K562 (cell line): ENCODE measurements at regions not wholly inside any gene's neighbourhood (a gene's known extent, or its start where the extent isn't known, plus 50 kb on each side); places are given as distances from the start of the nearest gene placed in this dataset.

Source experiments
- ATAC-seq: fragments of 200-7000 bp; cut with Tn5 transposase; 3 replicates; pipeline ENCODE4 v1.9.1; 2020; ENCODE audit warnings: moderate library complexity
- BruUV-seq: library from RNA; stranded (reverse); fragments of 400-500 nt; replicated peaks from 2 replicates; lab custom pipeline; 2021; lab: Mats Ljungman, UMichigan
- CTCF ChIA-PET: fragments of 300-600 bp; formaldehyde crosslinking; extraction: SDS; loops from one replicate; lab custom pipeline; 2021; ENCODE audit warnings: low intra/inter-chr PET ratio; lab: Yijun Ruan, JAX
- POLR2A ChIA-PET: fragments of 300-600, 350-650 bp; sonication (Branson Sonifier 250); formaldehyde crosslinking; extraction: SDS; loops from one replicate; lab custom pipeline; 2021; ENCODE audit warnings: antibody characterized with exemption, inconsistent platforms; lab: Yijun Ruan, JAX
- DNase-seq, 4 experiments: peaks; one replicate each; pipeline versions ENCODE4 v3.0.0 to v3.0.0-alpha.2; 2011 to 2018; ENCODE audit warnings: low spot score in 3 of 4, mixed read lengths in 3 of 4; ENCODE audit errors: extremely low read depth in 1 of 4
- FAIRE-seq: peaks from 2 replicates; lab custom pipeline; 2011; peaks lifted over from hg19 to GRCh38; lab: Jason Lieb, UNC
- H2AFZ ChIP-seq: 2 replicates; pipeline ENCODE4 v1.6.0; 2011; ENCODE audit warnings: low read depth, low read length, control low read depth, inconsistent platforms
- H3K27ac ChIP-seq: fragments of 200-600 bp; 3 replicates; pipeline ENCODE4 v1.8.0; 2011; ENCODE audit warnings: low read depth, mild to moderate bottlenecking, control low read depth, inconsistent platforms, low read length, moderate library complexity, mixed read lengths; ENCODE audit errors: extremely low read depth
- H3K27me3 ChIP-seq, 2 experiments: fragments of 300-600 bp in 1 of 2; 2 replicates in 1 of 2; 3 replicates in 1 of 2; pipeline versions ENCODE4 v1.6.0 to v1.8.0; 2011; ENCODE audit warnings: inconsistent platforms in 2 of 2, low read length in 2 of 2, mild to moderate bottlenecking in 1 of 2, mixed read lengths in 1 of 2, moderate library complexity in 1 of 2; ENCODE audit not compliant: control insufficient read depth in 2 of 2, insufficient read depth in 2 of 2
- H3K36me3 ChIP-seq: fragments of 300-600 bp; 3 replicates; pipeline ENCODE4 v1.8.0; 2011; ENCODE audit warnings: mild to moderate bottlenecking, low read length, inconsistent platforms; ENCODE audit not compliant: control insufficient read depth, insufficient read depth
- H3K4me1 ChIP-seq, 2 experiments: fragments of 200-600 bp in 1 of 2; replicated peaks in 1 of 2; 2 replicates in 1 of 2; 3 replicates in 1 of 2; pipeline versions ENCODE4 v1.5.1 to v1.8.0; 2011; ENCODE audit warnings: inconsistent platforms in 2 of 2, low read length in 2 of 2, mild to moderate bottlenecking in 1 of 2, mixed read lengths in 1 of 2, moderate library complexity in 1 of 2; ENCODE audit not compliant: control insufficient read depth in 2 of 2, insufficient read depth in 2 of 2
- H3K4me2 ChIP-seq: 2 replicates; pipeline ENCODE4 v1.6.1; 2011; ENCODE audit warnings: low read length, control low read depth, inconsistent platforms, mixed read lengths; ENCODE audit not compliant: insufficient read depth
- H3K4me3 ChIP-seq: fragments of 200-600 bp; sonication (generic), shearing (Covaris generic); 2 replicates; pipeline ENCODE4 v1.5.1; 2016; ENCODE audit warnings: control low read depth, inconsistent platforms
- H3K79me2 ChIP-seq: fragments of 200-600 bp; 3 replicates; pipeline ENCODE4 v1.8.0; 2011; ENCODE audit warnings: low read length, inconsistent platforms; ENCODE audit not compliant: control insufficient read depth, insufficient read depth
- H3K9ac ChIP-seq, 2 experiments: 2 replicates each; pipeline versions ENCODE4 v1.6.0 to v1.6.1; 2011; ENCODE audit warnings: low read depth in 2 of 2, low read length in 2 of 2, control low read depth in 1 of 2, inconsistent platforms in 1 of 2, mild to moderate bottlenecking in 1 of 2, mixed read lengths in 1 of 2; ENCODE audit not compliant: insufficient read depth in 1 of 2
- H3K9me1 ChIP-seq: one replicate; pipeline ENCODE4 v1.6.0; 2011; ENCODE audit warnings: inconsistent platforms, mild to moderate bottlenecking, low read length, moderate library complexity; ENCODE audit not compliant: control insufficient read depth, insufficient read depth
- H3K9me3 ChIP-seq: replicated peaks from 2 replicates; pipeline ENCODE4 v1.5.1; 2011; ENCODE audit warnings: low read depth, low read length, inconsistent platforms; ENCODE audit not compliant: control insufficient read depth, insufficient read depth
- H4K20me1 ChIP-seq: replicated peaks from 2 replicates; pipeline ENCODE4 v1.6.1; 2011; ENCODE audit warnings: low read length, inconsistent platforms, mixed read lengths; ENCODE audit not compliant: control insufficient read depth, insufficient read depth
- ARID4B ChIP-seq: sonication (generic); formaldehyde crosslinking; IDR thresholded peaks from 2 replicates; pipeline ENCODE4 v1.8.0; 2022; ENCODE audit warnings: mild to moderate bottlenecking, missing genetic modification reagents
- BACH1 ChIP-seq: fragments of 200-800 bp; sonication (Bioruptor generic); IDR thresholded peaks from 2 replicates; pipeline ENCODE4 v1.6.1; 2016; ENCODE audit warnings: missing genetic modification characterization, missing compliant biosample characterization
- BRF1 ChIP-seq: IDR thresholded peaks from 3 replicates; pipeline ENCODE4 v1.6.1; 2011; ENCODE audit warnings: borderline replicate concordance, mild to moderate bottlenecking; ENCODE audit not compliant: insufficient read length; ENCODE audit errors: extremely low read depth
- CBFA2T3 ChIP-seq: fragments of 450-650 bp; IDR thresholded peaks from 2 replicates; pipeline ENCODE4 v1.6.1; 2017
- DACH1 ChIP-seq: fragments of 450-650 bp; IDR thresholded peaks from 2 replicates; pipeline ENCODE4 v1.6.1; 2018; ENCODE audit not compliant: partially characterized antibody
- DMBX1 ChIP-seq: fragments of 250-450 bp; sonication (Bioruptor Pico); IDR thresholded peaks from 2 replicates; pipeline ENCODE4 v1.8.0; 2022; ENCODE audit warnings: inconsistent platforms, mild to moderate bottlenecking, moderate library complexity, borderline replicate concordance
- ELF2 ChIP-seq: fragments of 250-450 bp; sonication (Bioruptor Pico); IDR thresholded peaks from 2 replicates; pipeline ENCODE4 v1.5.0; 2021; ENCODE audit warnings: mild to moderate bottlenecking
- ELF4 ChIP-seq: fragments of 450-650 bp; formaldehyde crosslinking; IDR thresholded peaks from 2 replicates; pipeline ENCODE4 v1.4.0; 2022; ENCODE audit warnings: missing genetic modification characterization
- ETV5 ChIP-seq: sonication (generic); formaldehyde crosslinking; IDR thresholded peaks from 2 replicates; pipeline ENCODE4 v1.4.0; 2020; ENCODE audit warnings: low read depth, mild to moderate bottlenecking, missing genetic modification reagents
- FOXM1 ChIP-seq, 2 experiments: fragments of 450-650 bp in 1 of 2; sonication (generic) in 1 of 2; formaldehyde crosslinking in 1 of 2; IDR thresholded peaks; 2 replicates each; pipeline versions ENCODE4 v1.6.1 to v1.9.0; 2017 to 2022; ENCODE audit warnings: low read depth in 2 of 2, mild to moderate bottlenecking in 2 of 2, missing genetic modification reagents in 1 of 2, moderate library complexity in 1 of 2
- HDAC3 ChIP-seq: fragments of 450-650 bp; IDR thresholded peaks from 2 replicates; pipeline ENCODE4 v1.6.1; 2018; ENCODE audit warnings: borderline replicate concordance, mild to moderate bottlenecking, moderate library complexity; ENCODE audit not compliant: partially characterized antibody
- HSF4 ChIP-seq: fragments of 250-450 bp; sonication (Bioruptor Pico); IDR thresholded peaks from 2 replicates; pipeline ENCODE4 v2.1.2; 2022; ENCODE audit warnings: mild to moderate bottlenecking, moderate library complexity, borderline replicate concordance
- LCOR ChIP-seq: sonication (generic); formaldehyde crosslinking; IDR thresholded peaks from 2 replicates; pipeline ENCODE4 v1.8.0; 2022; ENCODE audit warnings: mild to moderate bottlenecking, missing genetic modification reagents
- NEUROD1 ChIP-seq: fragments of 150-350 bp; IDR thresholded peaks from 2 replicates; pipeline ENCODE4 v1.6.1; 2014; ENCODE audit warnings: borderline replicate concordance, low read length, low read depth; ENCODE audit not compliant: partially characterized antibody
- NFYB ChIP-seq: IDR thresholded peaks from 2 replicates; pipeline ENCODE4 v1.6.1; 2011; ENCODE audit warnings: mild to moderate bottlenecking, moderate library complexity; ENCODE audit not compliant: insufficient read length; ENCODE audit errors: extremely low read depth
- THRAP3 ChIP-seq: fragments of 450-650 bp; IDR thresholded peaks from 2 replicates; pipeline ENCODE4 v1.6.1; 2016; ENCODE audit warnings: mild to moderate bottlenecking, inconsistent platforms, borderline replicate concordance
- U2AF2 ChIP-seq: fragments of 200-400 bp; formaldehyde crosslinking; optimal IDR thresholded peaks from 2 replicates; pipeline ENCODE3; 2017; ENCODE audit warnings: low read depth, mild to moderate bottlenecking, low read length
- ZBED1 ChIP-seq: IDR thresholded peaks from 2 replicates; pipeline ENCODE4 v1.6.1; 2014
- WGBS: fragments of 100-300 bp; shearing (Covaris generic); methylation state at CpG from one replicate; pipeline ENCODE4 v1.1.6; 2016; ENCODE audit warnings: low coverage, mixed read lengths; ENCODE audit not compliant: insufficient coverage; ENCODE audit errors: missing lambda C conversion rate; 5-methylcytosine and 5-hydroxymethylcytosine counted together
- in situ Hi-C: fragments of 300-500 bp; cut with MboI; formaldehyde crosslinking; loops from 4 replicates; pipeline ENCODE4 v1.15.0; 2018; ENCODE audit warnings: inconsistent platforms, mixed read lengths
- intact Hi-C: fragments of 100-400 bp; cut with micrococcal nuclease; formaldehyde crosslinking; loops from 2 replicates; pipeline ENCODE4 v1.14.2; 2022
- TF ChIP-seq, protein P1 (sequence below): fragments of 250-450 bp; sonication (Bioruptor Pico); IDR thresholded peaks from 2 replicates; pipeline ENCODE4 v1.5.0; 2022; ENCODE audit warnings: mild to moderate bottlenecking

GRCh38 chr15:77843546-77843945 lies 210.8 kb upstream of the LINGO1 start:
- Histone ChIP-seq H3K36me3 (no peaks in the 10 kb centered on the region), H3K9me3 (no peaks in the 10 kb centered on the region), H4K20me1 (peaks cover 12% of the 10 kb centered on the region), H3K9me1 (no peaks in the 10 kb centered on the region), H3K79me2 (no peaks in the 10 kb centered on the region), H3K27ac (no peak overlapping the region), H3K4me3 (no peak overlapping the region), H3K27me3 (peaks cover 23 to 38% of the 10 kb centered on the region in 2 experiments), H3K9ac (no peak overlapping the region), H3K4me1 (no peaks in the 10 kb centered on the region), H3K4me2 (no peak overlapping the region), H2AFZ (no peak overlapping the region)
- ChIA-PET POLR2A (interaction anchor here (0.6 kb wide), 1 partner anchor 46 kb away, joined by 4 read pairs; no protein-coding TSS in a partner anchor), CTCF (interaction anchor here (0.7 kb wide), 2 partner anchors 12 to 1704 kb away, joined by 3 to 6 read pairs; no protein-coding TSS in a partner anchor)
- ATAC-seq (no peak), FAIRE-seq (no peak), DNase-seq (no peak)
- 2% methylated on average over 5 of the region's 5 CpGs for WGBS
- BruUV-seq: no TSS peak
- intact Hi-C loops: no loop called here
- in situ Hi-C loops: no loop called here
- TF ChIP-seq THRAP3 (no peak), ETV5 (CRISPR knock-in tag) (no peak), BACH1 (tag) (no peak), ELF4 (CRISPR knock-in tag) (no peak), U2AF2 (no peak), DMBX1 (no peak), ZBED1 (no peak), FOXM1 (IDR thresholded peaks at IDR 0.05; ENCODE audit: low read depth) (no peak), FOXM1 (CRISPR knock-in tag; IDR thresholded peaks at IDR 0.05; ENCODE audit: low read depth) (no peak), NFYB (no peak), ARID4B (CRISPR knock-in tag) (no peak), HDAC3 (no peak), ELF2 (CRISPR knock-in tag) (no peak), NEUROD1 (no peak), DACH1 (no peak), LCOR (CRISPR knock-in tag) (no peak), HSF4 (CRISPR knock-in tag) (no peak), BRF1 (no peak), CBFA2T3 (no peak)
- TF ChIP-seq, protein P1, sequence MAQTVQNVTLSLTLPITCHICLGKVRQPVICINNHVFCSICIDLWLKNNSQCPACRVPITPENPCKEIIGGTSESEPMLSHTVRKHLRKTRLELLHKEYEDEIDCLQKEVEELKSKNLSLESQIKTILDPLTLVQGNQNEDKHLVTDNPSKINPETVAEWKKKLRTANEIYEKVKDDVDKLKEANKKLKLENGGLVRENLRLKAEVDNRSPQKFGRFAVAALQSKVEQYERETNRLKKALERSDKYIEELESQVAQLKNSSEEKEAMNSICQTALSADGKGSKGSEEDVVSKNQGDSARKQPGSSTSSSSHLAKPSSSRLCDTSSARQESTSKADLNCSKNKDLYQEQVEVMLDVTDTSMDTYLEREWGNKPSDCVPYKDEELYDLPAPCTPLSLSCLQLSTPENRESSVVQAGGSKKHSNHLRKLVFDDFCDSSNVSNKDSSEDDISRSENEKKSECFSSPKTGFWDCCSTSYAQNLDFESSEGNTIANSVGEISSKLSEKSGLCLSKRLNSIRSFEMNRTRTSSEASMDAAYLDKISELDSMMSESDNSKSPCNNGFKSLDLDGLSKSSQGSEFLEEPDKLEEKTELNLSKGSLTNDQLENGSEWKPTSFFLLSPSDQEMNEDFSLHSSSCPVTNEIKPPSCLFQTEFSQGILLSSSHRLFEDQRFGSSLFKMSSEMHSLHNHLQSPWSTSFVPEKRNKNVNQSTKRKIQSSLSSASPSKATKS (CRISPR knock-in tag): no peak
